Activated naive CD4-positive, alpha-beta T cell treated with anti-CD3 and anti-CD28 coated beads, Interleukin-2, amount 50 U/mL, for 16 hours (primary cell): ENCODE measurements at regions not wholly inside any gene's neighbourhood (a gene's known extent, or its start where the extent isn't known, plus 50 kb on each side); places are given as distances from the start of the nearest gene placed in this dataset.

Experiments
- DNase-seq: peaks from one replicate; pipeline ENCODE4 v3.0.0-alpha.2; 2020

DNA sequence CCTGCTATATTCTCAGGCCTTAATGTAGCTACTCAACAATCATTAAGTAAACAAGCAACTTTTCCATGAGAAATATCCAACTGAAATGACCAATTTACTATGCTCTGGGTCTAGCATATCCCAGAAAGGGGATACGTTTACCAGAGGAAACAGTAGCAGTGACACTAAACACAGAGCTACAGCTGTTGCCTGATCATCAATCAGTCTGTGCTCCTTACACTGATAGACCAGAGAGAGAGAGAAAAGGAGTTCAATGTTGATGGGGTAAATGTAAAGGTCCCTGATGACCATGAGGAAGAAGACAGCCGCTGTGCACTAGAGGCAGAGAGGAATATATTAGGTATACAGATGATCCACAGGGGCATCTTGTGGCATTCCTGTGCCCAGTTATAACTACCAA is 397.2 kb upstream of the USP15 start:
- DNase-seq = no peak

GRCh38 chr12:61863811-61864210 is 396.4 kb upstream of the USP15 start:
- DNase-seq = no peak

- DNase-seq = no peak
Measured at GRCh38 chr12:61869796-61870195, 390.4 kb upstream of the USP15 start.

DNA sequence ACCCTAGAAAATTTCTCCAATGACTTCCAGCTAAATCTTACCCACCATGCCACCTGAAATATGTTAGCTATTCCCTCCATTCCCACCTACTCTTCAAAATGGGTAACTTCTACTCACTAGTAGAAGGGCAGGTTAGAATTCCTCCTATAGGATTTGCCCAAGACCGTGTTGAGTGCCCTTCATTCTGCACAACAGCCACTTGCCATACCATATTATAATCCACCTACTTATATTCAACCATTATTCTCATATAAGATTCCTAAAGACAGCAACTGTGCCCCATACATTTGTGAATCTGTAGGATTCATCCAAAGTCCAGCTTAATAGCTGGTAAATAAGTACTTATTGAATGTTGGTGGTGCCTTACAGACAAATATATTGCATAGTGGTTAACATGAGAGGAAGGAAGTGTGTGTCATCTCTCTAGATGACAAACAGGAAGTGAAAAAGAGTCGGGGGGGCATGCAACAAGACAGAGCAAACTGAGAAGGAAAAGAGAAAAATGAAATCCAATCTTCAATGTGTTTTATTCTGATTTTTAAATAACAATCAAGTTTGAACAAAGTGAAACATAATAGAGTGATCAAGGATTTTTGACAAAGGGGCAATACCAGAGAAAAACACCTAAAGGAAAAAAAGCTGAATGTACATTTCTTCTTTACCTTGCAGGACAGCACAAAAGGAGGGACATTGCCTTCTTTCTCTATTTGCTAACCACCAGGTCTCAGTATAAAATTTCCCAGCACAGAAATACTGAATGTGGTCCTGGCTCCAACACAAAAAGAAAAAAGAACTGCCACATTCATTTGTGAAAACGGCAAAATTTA is 389.3 kb upstream of the USP15 start:
- no peak for DNase-seq

DNA sequence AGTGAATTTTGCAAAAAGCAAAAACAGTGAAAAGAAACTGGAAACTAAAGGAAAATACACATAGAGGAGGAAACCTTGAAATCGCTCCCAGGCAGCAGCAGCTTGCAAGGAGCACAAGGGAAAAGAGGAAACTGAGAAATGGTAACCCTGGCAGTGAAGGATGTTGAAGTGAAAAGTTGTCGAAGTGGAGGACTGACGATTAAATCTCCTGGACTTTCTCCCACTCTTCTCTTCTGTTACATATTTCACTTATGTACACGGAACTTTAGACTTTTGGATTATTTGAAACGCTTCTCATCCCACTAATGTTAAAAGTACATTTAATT is 388.8 kb upstream of the USP15 start:
- DNase-seq = no peak

GRCh38 chr12:61879229-61879628 is 381.0 kb upstream of the USP15 start:
- DNase-seq = no peak

- DNase-seq = no peak
Measured at GRCh38 chr12:61880186-61880585, 380.0 kb upstream of the USP15 start.

DNA sequence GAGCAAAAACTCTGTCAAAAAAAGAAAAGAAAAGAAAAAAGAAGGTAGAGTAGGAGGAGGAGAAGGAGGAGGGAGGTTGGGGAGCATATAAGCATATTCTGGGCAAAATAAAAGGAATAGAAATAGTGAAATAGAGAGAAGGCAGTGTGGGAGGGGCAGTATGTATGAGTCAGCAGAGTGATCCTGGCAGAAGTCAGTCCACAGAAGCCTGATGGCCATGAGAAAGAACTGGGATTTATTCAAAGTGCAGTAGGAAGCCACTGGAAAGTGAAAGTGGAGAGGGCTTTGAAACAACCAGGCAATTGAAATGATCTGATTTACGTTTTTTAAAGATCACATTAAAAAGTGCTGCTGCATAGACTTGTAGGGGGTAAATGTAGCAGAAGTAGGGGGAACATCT is 368.6 kb upstream of the USP15 start:
- no peak for DNase-seq

DNA sequence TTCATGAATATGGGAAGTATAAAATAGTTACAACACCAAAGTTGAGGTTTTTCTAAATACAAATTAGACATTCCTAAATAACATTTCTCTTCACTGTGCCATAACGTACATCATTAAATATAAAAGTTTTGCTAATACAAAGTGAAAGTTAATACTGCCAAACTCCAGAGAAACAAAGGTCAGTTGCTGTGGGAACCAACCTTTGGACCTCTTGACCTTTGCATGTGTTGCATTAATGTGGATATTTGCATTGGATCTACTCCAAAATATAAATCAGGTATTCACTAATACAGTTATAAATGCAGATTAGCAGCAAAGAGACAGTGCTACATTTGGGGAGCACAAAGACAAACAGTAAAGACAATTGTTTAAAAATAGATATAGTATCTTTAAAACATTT is 366.0 kb upstream of the USP15 start:
- DNase-seq = no peak

GRCh38 chr12:61896436-61896835 is 363.8 kb upstream of the USP15 start:
- no peak for DNase-seq

DNA sequence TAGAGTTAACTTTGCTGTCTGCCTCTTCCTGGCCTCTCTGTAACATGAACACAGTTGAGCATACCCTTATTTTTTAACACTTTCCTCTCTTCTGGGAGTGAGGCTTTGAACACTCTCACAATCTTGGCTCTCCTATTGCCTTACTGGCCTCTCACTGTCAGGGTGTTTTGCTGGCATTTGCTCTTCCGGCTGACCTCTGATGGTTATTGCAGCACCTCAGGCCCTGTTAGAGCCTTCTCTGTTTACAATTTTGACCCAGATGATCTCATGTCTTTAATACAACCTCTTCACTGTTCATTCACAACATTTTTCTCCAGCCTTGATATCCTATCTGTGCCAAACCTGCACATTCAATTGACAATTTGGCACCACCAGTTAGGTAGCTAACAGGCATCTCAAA is 357.8 kb upstream of the USP15 start:
- DNase-seq = no peak

- DNase-seq = no peak
Measured at GRCh38 chr12:61911113-61911512, 349.1 kb upstream of the USP15 start.

DNA sequence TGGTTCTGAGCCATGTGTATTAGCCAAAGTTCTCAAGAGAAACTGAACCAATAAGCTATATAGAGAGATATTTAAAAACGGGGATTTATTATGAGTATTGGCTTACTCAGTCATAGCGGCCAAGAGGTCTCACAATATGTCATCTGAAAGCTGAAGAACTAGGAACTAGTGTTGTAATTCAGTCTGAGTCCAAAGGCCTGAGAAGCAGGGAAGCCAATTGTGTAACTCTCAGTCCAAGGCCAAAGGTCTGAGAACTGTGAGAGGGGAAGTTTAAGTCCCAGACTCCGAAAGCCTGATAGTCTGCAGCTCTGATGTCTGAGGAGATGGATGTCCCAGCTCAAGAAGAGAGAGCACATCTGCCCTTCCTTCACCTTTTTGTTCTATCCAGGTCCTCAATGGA is 344.8 kb upstream of the USP15 start:
- no peak for DNase-seq

GRCh38 chr12:61916831-61917230 is 343.4 kb upstream of the USP15 start:
- no peak for DNase-seq

DNA sequence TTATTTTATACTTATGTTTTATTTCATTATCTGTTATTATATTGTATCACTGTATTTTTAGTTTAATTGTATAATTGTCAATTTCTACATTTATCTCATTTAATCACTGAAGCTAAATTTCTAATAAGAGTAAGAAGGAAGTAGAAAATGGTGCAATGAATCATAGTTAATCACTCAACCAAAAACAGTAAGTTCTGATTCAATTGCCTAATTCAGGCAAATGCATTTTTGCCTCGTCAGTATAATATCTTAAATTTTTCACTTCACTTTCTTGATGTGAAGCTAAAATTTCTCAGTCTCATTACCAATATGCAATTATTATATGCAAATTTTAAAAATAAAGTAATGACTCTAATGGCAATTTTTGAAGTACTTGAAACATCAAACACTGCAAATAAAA is 340.5 kb upstream of the USP15 start:
- DNase-seq = no peak

- DNase-seq = no peak
Measured at GRCh38 chr12:61920230-61920629, 340.0 kb upstream of the USP15 start.

GRCh38 chr12:61923152-61923551 is 337.1 kb upstream of the USP15 start:
- no peak for DNase-seq

- no peak for DNase-seq
Measured at GRCh38 chr12:61934564-61934963, 325.6 kb upstream of the USP15 start.

DNA sequence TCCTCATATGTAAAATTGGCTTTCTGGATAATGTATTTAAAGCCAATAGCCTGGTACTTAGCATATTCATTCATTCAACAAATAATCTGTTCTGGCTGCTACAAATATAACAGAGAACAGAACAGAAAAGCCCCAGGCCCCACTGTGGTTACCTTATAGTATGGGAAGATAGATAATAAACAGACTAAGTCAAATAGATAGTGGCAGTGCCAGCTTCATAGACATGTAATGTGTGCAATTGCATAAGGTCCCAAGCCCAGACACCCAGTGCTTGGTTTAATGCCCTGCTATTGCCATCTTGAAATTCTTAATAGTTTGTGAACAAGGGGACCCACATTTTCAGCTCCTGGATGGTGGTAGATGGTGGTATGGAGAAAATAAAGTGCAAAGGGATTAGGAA is 320.2 kb upstream of the USP15 start:
- DNase-seq = no peak

DNA sequence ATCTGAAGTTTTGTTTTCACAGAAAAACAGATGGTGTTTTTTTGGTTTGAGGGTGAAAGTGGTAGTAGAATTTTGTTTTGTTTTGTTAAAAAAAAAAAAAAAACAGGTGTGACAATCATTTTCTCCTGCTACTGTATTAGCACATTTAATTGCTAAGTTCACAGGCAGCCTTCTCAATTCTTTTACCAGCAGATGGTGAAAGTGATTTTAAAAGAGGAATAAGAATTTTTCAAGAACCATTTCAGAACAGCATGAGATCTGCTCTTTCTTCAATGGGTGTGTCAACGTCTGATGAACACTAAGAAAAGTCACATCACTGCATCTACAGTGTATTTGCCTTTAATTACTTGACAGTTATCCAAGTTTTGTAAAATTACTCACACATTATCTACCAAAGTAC is 303.7 kb upstream of the USP15 start:
- DNase-seq = no peak

- DNase-seq = no peak
Measured at GRCh38 chr12:61974461-61974860, 285.7 kb upstream of the USP15 start.

- DNase-seq = no peak
Measured at GRCh38 chr12:61985830-61986229, 274.4 kb upstream of the USP15 start.

DNA sequence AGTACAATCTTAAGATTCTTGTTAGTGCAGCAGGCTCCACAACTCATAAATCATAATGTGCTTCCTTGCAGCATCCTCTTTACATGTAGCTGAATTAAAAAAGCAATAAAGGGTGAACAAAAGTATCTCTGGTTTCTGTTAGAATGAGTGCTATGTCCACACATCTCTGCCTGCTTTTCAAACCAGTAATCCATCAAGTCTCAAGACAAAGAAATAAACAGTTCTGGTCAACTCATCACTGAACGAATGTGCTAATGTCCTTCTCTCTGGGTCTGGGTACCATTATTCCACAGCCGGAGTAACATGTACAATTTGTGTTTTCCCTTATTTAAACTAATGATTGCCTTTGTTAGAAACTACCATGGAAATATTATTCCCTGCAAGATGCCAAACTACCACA is 273.0 kb upstream of the USP15 start:
- no peak for DNase-seq

DNA sequence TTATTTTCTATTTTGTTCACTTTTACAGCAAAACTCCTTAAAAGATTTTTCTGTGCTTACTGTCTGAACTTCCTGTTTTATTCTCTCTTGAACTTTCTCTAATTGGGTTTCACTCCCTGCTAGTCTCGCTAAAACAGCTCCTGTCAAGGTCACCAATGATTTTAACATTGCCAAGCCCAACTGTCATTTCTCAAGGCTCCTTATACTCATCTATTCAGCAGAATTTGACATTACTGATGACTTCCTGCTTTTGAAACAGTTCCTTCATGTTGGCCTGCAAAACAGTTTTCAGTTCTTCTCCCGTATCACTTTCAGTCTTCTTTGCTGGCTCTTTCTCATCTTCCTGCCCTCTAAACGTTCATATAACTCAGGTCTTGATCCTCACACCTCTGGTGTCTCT is 268.5 kb upstream of the USP15 start:
- DNase-seq = no peak

DNA sequence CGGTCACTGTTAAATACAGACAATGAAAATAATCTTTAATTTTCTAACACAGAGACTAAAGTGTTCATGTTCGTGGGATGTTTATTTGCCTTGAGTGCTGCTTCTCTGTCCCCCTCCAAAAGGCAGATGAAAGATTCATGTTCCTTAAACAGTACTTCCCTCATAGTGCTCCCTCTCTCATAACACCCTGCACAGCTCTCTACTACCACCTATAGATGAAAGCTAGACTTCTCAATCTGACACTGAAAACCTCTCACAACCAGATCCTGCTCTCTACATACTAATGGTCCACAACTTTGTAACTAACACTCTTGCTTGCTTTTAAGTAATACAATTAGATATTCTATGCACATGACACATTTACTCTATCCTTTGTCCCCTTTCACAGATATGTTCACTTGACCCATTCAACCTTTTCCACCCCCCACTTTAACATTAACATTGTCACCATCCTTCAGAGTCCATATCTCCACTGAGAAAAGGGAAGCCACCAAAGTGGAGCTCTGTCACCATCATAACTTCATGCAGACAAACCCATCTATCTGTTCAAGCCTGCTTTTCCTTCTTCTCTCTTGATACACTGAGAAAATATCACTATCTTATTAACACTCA is 266.4 kb upstream of the USP15 start:
- no peak for DNase-seq
